ENCODE measurements at regions not wholly inside any gene's neighbourhood (a gene's known extent, or its start where the extent isn't known, plus 50 kb on each side); places are given as distances from the start of the nearest gene placed in this dataset.

DNA sequence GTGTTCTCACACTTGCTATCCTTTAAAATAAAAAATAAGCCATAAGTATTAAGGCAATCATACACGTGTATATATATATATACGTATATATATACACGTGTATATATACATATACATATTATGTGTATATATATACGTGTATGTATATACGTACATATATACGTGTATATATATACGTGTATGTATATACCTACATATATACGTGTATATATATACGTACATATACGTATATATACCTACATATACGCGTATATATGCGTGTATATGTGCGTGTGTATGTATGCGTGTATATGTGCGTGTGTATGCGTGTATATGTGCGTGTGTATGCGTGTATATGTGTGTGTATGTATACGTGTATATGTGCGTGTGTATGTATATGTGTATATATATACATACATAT is 477.3 kb upstream of the ARRDC4 start:
- Histone ChIP-seq H4K20me1 (ENCODE audit: insufficient read depth, low read length) (no peaks in the 10 kb centered on the region), H2AFZ (ENCODE audit: low read length) (no peak overlapping the region), H3K9ac (ENCODE audit: insufficient read depth, low read depth, low read length) (no peak overlapping the region), H3K79me2 (ENCODE audit: insufficient read depth, low read length) (no peaks in the 10 kb centered on the region), H3K36me3 (replicated peaks in 1 of 2; ENCODE audit: control insufficient read depth in 1 of 2, insufficient read depth in 2 of 2, low read length in 2 of 2) (no peaks in the 10 kb centered on the region), H3K27me3 (ENCODE audit: control insufficient read depth in 1 of 2, insufficient read depth in 2 of 2, low read length in 2 of 2) (no peaks in the 10 kb centered on the region), H3K4me2 (ENCODE audit: low read depth, low read length) (no peak overlapping the region), H3K4me3 (replicated peaks in 1 of 3; ENCODE audit: insufficient read depth in 1 of 3, low read depth in 2 of 3, low read length in 3 of 3) (no peak overlapping the region), H3K9me3 (ENCODE audit: low read length) (peaks cover 79% of the 10 kb centered on the region), H3K4me1 (ENCODE audit: insufficient read depth, low read length) (no peaks in the 10 kb centered on the region), H3K27ac (ENCODE audit: extremely low read length, insufficient read depth, low read length) (no peak overlapping the region)
- intact Hi-C loops (cut with micrococcal nuclease; ENCODE audit: unreplicated experiment): no loop called here
- TF ChIP-seq TFE3 (CRISPR knock-in tag; IDR thresholded peaks at IDR 0.05) (no peak), HMGA1 (CRISPR knock-in tag; conservative IDR thresholded peaks at IDR 0.05) (no peak), HOXA5 (CRISPR knock-in tag; IDR thresholded peaks at IDR 0.05) (no peak), ZNF563 (CRISPR knock-in tag; IDR thresholded peaks at IDR 0.05) (no peak), ZNF292 (CRISPR knock-in tag; IDR thresholded peaks at IDR 0.05; ENCODE audit: borderline replicate concordance, low read depth) (no peak), ZNF296 (CRISPR knock-in tag; conservative IDR thresholded peaks at IDR 0.05) (no peak), HMG20B (CRISPR knock-in tag; conservative IDR thresholded peaks at IDR 0.05) (no peak), SPEN (CRISPR knock-in tag; IDR thresholded peaks at IDR 0.05; ENCODE audit: low read depth) (no peak), THAP8 (CRISPR knock-in tag; IDR thresholded peaks at IDR 0.05; ENCODE audit: borderline replicate concordance) (no peak), ZSCAN20 (CRISPR knock-in tag; IDR thresholded peaks at IDR 0.05; ENCODE audit: borderline replicate concordance) (no peak), CHCHD3 (CRISPR knock-in tag; IDR thresholded peaks at IDR 0.05) (no peak)
- TF ChIP-seq, protein P1, sequence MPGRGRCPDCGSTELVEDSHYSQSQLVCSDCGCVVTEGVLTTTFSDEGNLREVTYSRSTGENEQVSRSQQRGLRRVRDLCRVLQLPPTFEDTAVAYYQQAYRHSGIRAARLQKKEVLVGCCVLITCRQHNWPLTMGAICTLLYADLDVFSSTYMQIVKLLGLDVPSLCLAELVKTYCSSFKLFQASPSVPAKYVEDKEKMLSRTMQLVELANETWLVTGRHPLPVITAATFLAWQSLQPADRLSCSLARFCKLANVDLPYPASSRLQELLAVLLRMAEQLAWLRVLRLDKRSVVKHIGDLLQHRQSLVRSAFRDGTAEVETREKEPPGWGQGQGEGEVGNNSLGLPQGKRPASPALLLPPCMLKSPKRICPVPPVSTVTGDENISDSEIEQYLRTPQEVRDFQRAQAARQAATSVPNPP (CRISPR knock-in tag; IDR thresholded peaks at IDR 0.05): no peak
- POLR2A ChIA-PET: no interaction called here
- no peak for FAIRE-seq
- no peak for ATAC-seq
- BruUV-seq (replicated peaks): no TSS peak
- CTCF ChIA-PET (ENCODE audit: low intra/inter-chr PET ratio, low total read pairs): no interaction called here
- WGBS (ENCODE audit: low lambda C conversion rate): 90% methylated on average over 21 of the region's 21 CpGs
- no peak for DNase-seq (ENCODE audit: low spot score)
- in situ Hi-C loops (cut with HindIII; ENCODE audit: extremely low pct_ligation_motif_present, low pct_unique_long_range_greater_than_20kb): no loop called here

Data from HepG2 (cell line).